Neural cell (in vitro differentiated cells): ENCODE measurements at regions not wholly inside any gene's neighbourhood (a gene's known extent, or its start where the extent isn't known, plus 50 kb on each side); places are given as distances from the start of the nearest gene placed in this dataset.

ENCODE experiments used
- H2AFZ ChIP-seq: fragments of 200-600, 300-800 bp; sonication (generic), shearing (Covaris generic); 2 replicates; pipeline ENCODE4 v1.6.0; 2014; ENCODE audit warnings: low read depth, mild to moderate bottlenecking, antibody characterized with exemption, low read length, moderate library complexity
- H3F3A ChIP-seq: fragments of 200-600 bp; shearing (Covaris generic); 2 replicates; pipeline ENCODE4 v1.6.1; 2016; ENCODE audit warnings: mild to moderate bottlenecking, moderate library complexity, mixed read lengths, antibody characterized with exemption, low read length; ENCODE audit not compliant: insufficient read depth, poor library complexity, severe bottlenecking
- H3K27ac ChIP-seq: fragments of 200-600, 300-800 bp; sonication (generic), shearing (Covaris generic); 2 replicates; pipeline ENCODE4 v1.5.1; 2014; ENCODE audit warnings: mild to moderate bottlenecking, low read length, moderate library complexity
- H3K27me3 ChIP-seq: fragments of 300-800, 200-600 bp; sonication (generic), shearing (Covaris generic); 2 replicates; pipeline ENCODE4 v1.6.0; 2014; ENCODE audit warnings: mild to moderate bottlenecking, low read depth, low read length, moderate library complexity; ENCODE audit not compliant: insufficient read depth
- H3K36me3 ChIP-seq: fragments of 300-800, 200-600 bp; sonication (generic), shearing (Covaris generic); 2 replicates; pipeline ENCODE4 v1.5.1; 2014; ENCODE audit warnings: mild to moderate bottlenecking, antibody characterized with exemption, low read length, moderate library complexity; ENCODE audit not compliant: insufficient read depth
- H3K4me2 ChIP-seq: fragments of 300-800, 200-600 bp; sonication (generic), shearing (Covaris generic); 2 replicates; pipeline ENCODE4 v1.6.0; 2014; ENCODE audit warnings: mild to moderate bottlenecking, low read length
- H3K4me3 ChIP-seq: fragments of 300-800, 200-600 bp; sonication (generic), shearing (Covaris generic); 2 replicates; pipeline ENCODE4 v1.5.1; 2014; ENCODE audit warnings: mild to moderate bottlenecking, low read length, moderate library complexity
- H3K79me2 ChIP-seq: fragments of 200-600 bp; shearing (Covaris generic); replicated peaks from 2 replicates; pipeline ENCODE4 v1.6.0; 2014; ENCODE audit warnings: mild to moderate bottlenecking, low read length, moderate library complexity; ENCODE audit not compliant: insufficient read depth
- H3K9ac ChIP-seq: fragments of 300-800, 200-600 bp; sonication (generic), shearing (Covaris generic); 2 replicates; pipeline ENCODE4 v1.6.1; 2016; ENCODE audit warnings: mild to moderate bottlenecking, low read length, mixed read lengths
- H3K9me2 ChIP-seq: fragments of 200-600 bp; shearing (Covaris generic); 2 replicates; pipeline ENCODE4 v1.6.1; 2016; ENCODE audit warnings: mild to moderate bottlenecking, low read length, mixed read lengths; ENCODE audit not compliant: insufficient read depth
- H3K9me3 ChIP-seq: fragments of 200-600, 300-800 bp; sonication (generic), shearing (Covaris generic); 2 replicates; pipeline ENCODE4 v1.6.1; 2016; ENCODE audit warnings: mild to moderate bottlenecking, mixed run types, low read length, moderate library complexity, mixed read lengths
- H4K20me1 ChIP-seq: fragments of 200-600 bp; shearing (Covaris generic); 2 replicates; pipeline ENCODE4 v1.6.1; 2016; ENCODE audit warnings: mild to moderate bottlenecking, mixed run types; ENCODE audit not compliant: insufficient read depth
- CTCF ChIP-seq: fragments of 450-650 bp; IDR thresholded peaks from 2 replicates; pipeline ENCODE4 v1.5.1; 2014; ENCODE audit warnings: antibody characterized with exemption, mild to moderate bottlenecking, moderate library complexity; ENCODE audit not compliant: poor library complexity, severe bottlenecking
- EP300 ChIP-seq: fragments of 450-650 bp; conservative IDR thresholded peaks from 2 replicates; pipeline ENCODE4 v1.6.1; 2014; ENCODE audit warnings: antibody characterized with exemption, mild to moderate bottlenecking, moderate library complexity; ENCODE audit not compliant: poor library complexity, severe bottlenecking
- EZH2 ChIP-seq: fragments of 200-600, 300-800 bp; shearing (Covaris generic), sonication (generic); IDR thresholded peaks from 2 replicates; pipeline ENCODE4 v1.6.1; 2014; ENCODE audit warnings: antibody characterized with exemption, low read length, borderline replicate concordance, mild to moderate bottlenecking; ENCODE audit not compliant: insufficient read depth, poor library complexity, severe bottlenecking
- MXI1 ChIP-seq: fragments of 450-650 bp; conservative IDR thresholded peaks from 2 replicates; pipeline ENCODE4 v1.6.1; 2014; ENCODE audit warnings: antibody characterized with exemption, mild to moderate bottlenecking; ENCODE audit not compliant: poor library complexity, severe bottlenecking
- POLR2AphosphoS5 ChIP-seq: IDR thresholded peaks from 2 replicates; pipeline ENCODE4 v1.6.1; 2012
- RAD21 ChIP-seq: fragments of 450-650 bp; conservative IDR thresholded peaks from 2 replicates; pipeline ENCODE4 v1.6.1; 2014; ENCODE audit warnings: antibody characterized with exemption, mild to moderate bottlenecking, moderate library complexity
- SMC3 ChIP-seq: fragments of 450-650 bp; conservative IDR thresholded peaks from 2 replicates; pipeline ENCODE4 v1.6.1; 2014; ENCODE audit warnings: antibody characterized with exemption, mild to moderate bottlenecking, moderate library complexity; ENCODE audit not compliant: poor library complexity
- TAF1 ChIP-seq: IDR thresholded peaks from 2 replicates; pipeline ENCODE4 v1.6.1; 2012; ENCODE audit warnings: low read depth
- TF ChIP-seq, protein P1 (sequence below): IDR thresholded peaks from 2 replicates; pipeline ENCODE4 v1.6.1; 2012; ENCODE audit warnings: borderline replicate concordance

- H2AFZ ChIP-seq = no peak overlapping the region
- H4K20me1 ChIP-seq = no peaks in the 10 kb centered on the region
- no peak overlapping the region for H3K9ac ChIP-seq
- no peaks in the 10 kb centered on the region for H3K9me3 ChIP-seq
- no peak overlapping the region for H3K4me3 ChIP-seq
- H3K4me2 ChIP-seq = no peak overlapping the region
- H3F3A ChIP-seq = no peaks in the 10 kb centered on the region
- H3K79me2 ChIP-seq = no peaks in the 10 kb centered on the region
- TF ChIP-seq EP300 (no peak), SMC3 (no peak), CTCF (no peak), RAD21 (no peak), MXI1 (no peak), EZH2 (no peak), POLR2AphosphoS5 (no peak), TAF1 (no peak)
- TF ChIP-seq, protein P1, sequence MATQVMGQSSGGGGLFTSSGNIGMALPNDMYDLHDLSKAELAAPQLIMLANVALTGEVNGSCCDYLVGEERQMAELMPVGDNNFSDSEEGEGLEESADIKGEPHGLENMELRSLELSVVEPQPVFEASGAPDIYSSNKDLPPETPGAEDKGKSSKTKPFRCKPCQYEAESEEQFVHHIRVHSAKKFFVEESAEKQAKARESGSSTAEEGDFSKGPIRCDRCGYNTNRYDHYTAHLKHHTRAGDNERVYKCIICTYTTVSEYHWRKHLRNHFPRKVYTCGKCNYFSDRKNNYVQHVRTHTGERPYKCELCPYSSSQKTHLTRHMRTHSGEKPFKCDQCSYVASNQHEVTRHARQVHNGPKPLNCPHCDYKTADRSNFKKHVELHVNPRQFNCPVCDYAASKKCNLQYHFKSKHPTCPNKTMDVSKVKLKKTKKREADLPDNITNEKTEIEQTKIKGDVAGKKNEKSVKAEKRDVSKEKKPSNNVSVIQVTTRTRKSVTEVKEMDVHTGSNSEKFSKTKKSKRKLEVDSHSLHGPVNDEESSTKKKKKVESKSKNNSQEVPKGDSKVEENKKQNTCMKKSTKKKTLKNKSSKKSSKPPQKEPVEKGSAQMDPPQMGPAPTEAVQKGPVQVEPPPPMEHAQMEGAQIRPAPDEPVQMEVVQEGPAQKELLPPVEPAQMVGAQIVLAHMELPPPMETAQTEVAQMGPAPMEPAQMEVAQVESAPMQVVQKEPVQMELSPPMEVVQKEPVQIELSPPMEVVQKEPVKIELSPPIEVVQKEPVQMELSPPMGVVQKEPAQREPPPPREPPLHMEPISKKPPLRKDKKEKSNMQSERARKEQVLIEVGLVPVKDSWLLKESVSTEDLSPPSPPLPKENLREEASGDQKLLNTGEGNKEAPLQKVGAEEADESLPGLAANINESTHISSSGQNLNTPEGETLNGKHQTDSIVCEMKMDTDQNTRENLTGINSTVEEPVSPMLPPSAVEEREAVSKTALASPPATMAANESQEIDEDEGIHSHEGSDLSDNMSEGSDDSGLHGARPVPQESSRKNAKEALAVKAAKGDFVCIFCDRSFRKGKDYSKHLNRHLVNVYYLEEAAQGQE = no peak
- no peaks in the 10 kb centered on the region for H3K27me3 ChIP-seq
- H3K36me3 ChIP-seq = no peaks in the 10 kb centered on the region
- no peak overlapping the region for H3K27ac ChIP-seq
- no peaks in the 10 kb centered on the region for H3K9me2 ChIP-seq
Measured at GRCh38 chr10:61343796-61344195, 109.4 kb downstream of the TMEM26 start.

GRCh38 chr10:61342858-61343572 is 110.2 kb downstream of the TMEM26 start:
- no peaks in the 10 kb centered on the region for H3F3A ChIP-seq
- no peak overlapping the region for H3K9ac ChIP-seq
- no peak overlapping the region for H3K27ac ChIP-seq
- no peak for TF ChIP-seq EZH2
- TF ChIP-seq CTCF = no peak
- TF ChIP-seq EP300 = no peak
- no peak for TF ChIP-seq TAF1
- no peak for TF ChIP-seq SMC3
- TF ChIP-seq, protein P1 = no peak
- no peak for TF ChIP-seq RAD21
- no peak for TF ChIP-seq POLR2AphosphoS5
- no peak for TF ChIP-seq MXI1
- H2AFZ ChIP-seq = no peak overlapping the region
- no peaks in the 10 kb centered on the region for H3K79me2 ChIP-seq
- no peaks in the 10 kb centered on the region for H4K20me1 ChIP-seq
- H3K9me3 ChIP-seq = no peaks in the 10 kb centered on the region
- H3K4me3 ChIP-seq = no peak overlapping the region
- no peaks in the 10 kb centered on the region for H3K27me3 ChIP-seq
- H3K36me3 ChIP-seq = no peaks in the 10 kb centered on the region
- H3K4me2 ChIP-seq = no peak overlapping the region
- H3K9me2 ChIP-seq = no peaks in the 10 kb centered on the region
